ENCODE measurements at regions not wholly inside any gene's neighbourhood (a gene's known extent, or its start where the extent isn't known, plus 50 kb on each side); places are given as distances from the start of the nearest gene placed in this dataset.

DNA sequence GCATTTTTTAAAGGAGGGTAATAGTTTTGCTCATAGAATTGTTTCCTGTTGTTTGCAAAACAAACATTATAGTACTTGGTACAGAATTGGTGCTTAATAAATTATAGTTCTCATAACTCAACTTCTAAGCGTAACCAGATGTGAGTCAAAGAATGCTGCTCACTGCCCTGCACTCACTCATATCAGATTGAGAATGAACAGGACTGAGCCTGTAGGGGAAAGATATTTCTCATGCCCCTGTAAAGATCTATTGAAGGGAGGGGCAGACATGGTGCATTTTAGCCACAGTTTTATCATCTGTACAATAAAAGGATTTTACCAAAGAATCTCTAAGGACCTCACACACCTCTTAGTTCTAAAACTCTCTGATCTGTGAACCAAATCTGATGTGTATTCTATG is 358.5 kb downstream of the SEC16B start:
- TF ChIP-seq CTCF (IDR thresholded peaks at IDR 0.05): no peak
- no peak for TF ChIP-seq POLR2A (IDR thresholded peaks at IDR 0.05)

Measured in uterus (tissue), 2 donors.